A673 (cell line): ENCODE measurements at regions not wholly inside any gene's neighbourhood (a gene's known extent, or its start where the extent isn't known, plus 50 kb on each side); places are given as distances from the start of the nearest gene placed in this dataset.

Experiments
- EZH2 ChIP-seq: fragments of 200-600 bp; sonication (generic); IDR thresholded peaks from 2 replicates; pipeline ENCODE4 v1.6.1; 2017; ENCODE audit warnings: borderline replicate concordance, low read depth, mild to moderate bottlenecking, mixed read lengths, antibody characterized with exemption, low read length; ENCODE audit not compliant: poor library complexity, severe bottlenecking
- TF ChIP-seq, protein P1 (sequence below): fragments of 300-800, 200-600 bp; sonication (generic); conservative IDR thresholded peaks from 2 replicates; pipeline ENCODE4 v1.5.1; 2017; ENCODE audit warnings: low read depth, mild to moderate bottlenecking, antibody characterized with exemption, low read length, moderate library complexity, mixed read lengths

DNA sequence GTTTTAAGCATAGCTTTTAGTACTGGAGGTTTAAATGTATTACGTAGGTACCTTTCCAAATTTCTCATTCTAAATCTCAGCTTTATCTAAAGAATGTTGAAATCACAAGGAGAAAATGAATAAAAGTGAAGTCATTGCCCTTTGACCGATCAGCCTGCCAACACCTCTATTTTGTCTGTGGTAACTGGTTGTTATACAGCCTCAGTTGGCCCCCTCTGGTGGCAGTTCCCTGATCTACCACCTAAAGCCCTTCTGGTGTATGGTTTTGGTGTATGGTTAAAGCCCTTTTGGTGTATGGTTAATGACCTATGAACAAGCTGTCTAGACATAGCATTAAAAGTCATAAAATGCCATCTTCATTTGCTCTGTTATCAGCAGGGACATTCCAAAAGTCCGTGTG lies 378.2 kb upstream of the AZI2 start:
- TF ChIP-seq, protein P1, sequence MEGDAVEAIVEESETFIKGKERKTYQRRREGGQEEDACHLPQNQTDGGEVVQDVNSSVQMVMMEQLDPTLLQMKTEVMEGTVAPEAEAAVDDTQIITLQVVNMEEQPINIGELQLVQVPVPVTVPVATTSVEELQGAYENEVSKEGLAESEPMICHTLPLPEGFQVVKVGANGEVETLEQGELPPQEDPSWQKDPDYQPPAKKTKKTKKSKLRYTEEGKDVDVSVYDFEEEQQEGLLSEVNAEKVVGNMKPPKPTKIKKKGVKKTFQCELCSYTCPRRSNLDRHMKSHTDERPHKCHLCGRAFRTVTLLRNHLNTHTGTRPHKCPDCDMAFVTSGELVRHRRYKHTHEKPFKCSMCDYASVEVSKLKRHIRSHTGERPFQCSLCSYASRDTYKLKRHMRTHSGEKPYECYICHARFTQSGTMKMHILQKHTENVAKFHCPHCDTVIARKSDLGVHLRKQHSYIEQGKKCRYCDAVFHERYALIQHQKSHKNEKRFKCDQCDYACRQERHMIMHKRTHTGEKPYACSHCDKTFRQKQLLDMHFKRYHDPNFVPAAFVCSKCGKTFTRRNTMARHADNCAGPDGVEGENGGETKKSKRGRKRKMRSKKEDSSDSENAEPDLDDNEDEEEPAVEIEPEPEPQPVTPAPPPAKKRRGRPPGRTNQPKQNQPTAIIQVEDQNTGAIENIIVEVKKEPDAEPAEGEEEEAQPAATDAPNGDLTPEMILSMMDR, result peak; percentile 73
- TF ChIP-seq EZH2, result no peak
